ENCODE measurements at regions not wholly inside any gene's neighbourhood (a gene's known extent, or its start where the extent isn't known, plus 50 kb on each side); places are given as distances from the start of the nearest gene placed in this dataset.
"Not testable (repeated sequence)": the region's sequence is repeated elsewhere in the genome, so short reads cannot be mapped to it uniquely, and the experiment has no call there.

- Histone ChIP-seq H4K20me1 (ENCODE audit: insufficient read depth, low read length) (no peaks in the 10 kb centered on the region), H3K4me1 (ENCODE audit: low read length) (peaks cover 42% of the 10 kb centered on the region), H3K36me3 (replicated peaks; ENCODE audit: low read depth, low read length) (peaks cover 8% of the 10 kb centered on the region), H3K27me3 (ENCODE audit: low read depth, low read length) (no peaks in the 10 kb centered on the region), H3K27ac (ENCODE audit: low read length) (peak overlapping the region; percentile 76), H3K4me3 (ENCODE audit: low read length) (peak overlapping the region; percentile 52), H2AFZ (ENCODE audit: low read depth, low read length) (no peak overlapping the region), H3K79me2 (ENCODE audit: low read length) (no peaks in the 10 kb centered on the region), H3K4me2 (ENCODE audit: low read length) (peak overlapping the region; percentile 50), H3K9ac (ENCODE audit: low read length) (peak overlapping the region; percentile 42; the same call in 1 of the 2 replicates), H3K9me3 (ENCODE audit: insufficient read depth, low read length) (no peaks in the 10 kb centered on the region)
- TF ChIP-seq CTCF (IDR thresholded peaks at IDR 0.05; ENCODE audit: low read depth, low read length) = no peak
- no peak for TF ChIP-seq EZH2phosphoT487 (IDR thresholded peaks at IDR 0.05; ENCODE audit: low read depth)
Observed at GRCh38 chr4:123025398-123025797, 103.0 kb upstream of the NUDT6 start.

- peak overlapping the region; percentile 50 for H3K4me2 ChIP-seq (ENCODE audit: low read length)
Observed at GRCh38 chr4:123026015-123026414, 103.6 kb upstream of the NUDT6 start.

GRCh38 chr4:123031664-123032063 lies 109.3 kb upstream of the NUDT6 start:
- Histone ChIP-seq H3K4me2 (ENCODE audit: low read length) (no peak overlapping the region), H3K27ac (ENCODE audit: low read length) (no peak overlapping the region), H3K9ac (ENCODE audit: low read length) (no peak overlapping the region), H3K36me3 (replicated peaks; ENCODE audit: low read depth, low read length) (peaks cover 8% of the 10 kb centered on the region), H3K4me3 (ENCODE audit: low read length) (no peak overlapping the region), H3K4me1 (ENCODE audit: low read length) (peaks cover 23% of the 10 kb centered on the region), H4K20me1 (ENCODE audit: insufficient read depth, low read length) (no peaks in the 10 kb centered on the region), H3K79me2 (ENCODE audit: low read length) (no peaks in the 10 kb centered on the region), H2AFZ (ENCODE audit: low read depth, low read length) (no peak overlapping the region), H3K9me3 (ENCODE audit: insufficient read depth, low read length) (no peaks in the 10 kb centered on the region), H3K27me3 (ENCODE audit: low read depth, low read length) (no peaks in the 10 kb centered on the region)
- TF ChIP-seq EZH2phosphoT487 (IDR thresholded peaks at IDR 0.05; ENCODE audit: low read depth) (no peak), CTCF (IDR thresholded peaks at IDR 0.05; ENCODE audit: low read depth, low read length) (no peak)

More at GRCh38 chr4:123026015-123026414, 103.6 kb upstream of the NUDT6 start:
- Histone ChIP-seq H3K4me1 (ENCODE audit: low read length) (peaks cover 42% of the 10 kb centered on the region), H3K27ac (ENCODE audit: low read length) (peak overlapping the region; percentile 76), H3K4me3 (ENCODE audit: low read length) (peak overlapping the region; percentile 52), H3K9ac (ENCODE audit: low read length) (peak overlapping the region; percentile 30; the same call in 1 of the 2 replicates)
- not testable (repeated sequence) for H3K9me3 ChIP-seq (ENCODE audit: insufficient read depth, low read length); H2AFZ ChIP-seq (ENCODE audit: low read depth, low read length); H3K27me3 ChIP-seq (ENCODE audit: low read depth, low read length); H3K36me3 ChIP-seq (replicated peaks; ENCODE audit: low read depth, low read length); H4K20me1 ChIP-seq (ENCODE audit: insufficient read depth, low read length); H3K79me2 ChIP-seq (ENCODE audit: low read length)

- Histone ChIP-seq H3K27me3 (ENCODE audit: low read depth, low read length) (no peaks in the 10 kb centered on the region), H3K27ac (ENCODE audit: low read length) (no peak overlapping the region), H3K4me2 (ENCODE audit: low read length) (no peak overlapping the region), H3K79me2 (ENCODE audit: low read length) (no peaks in the 10 kb centered on the region), H3K9ac (ENCODE audit: low read length) (no peak overlapping the region), H3K9me3 (ENCODE audit: insufficient read depth, low read length) (no peaks in the 10 kb centered on the region), H2AFZ (ENCODE audit: low read depth, low read length) (no peak overlapping the region), H3K4me3 (ENCODE audit: low read length) (no peak overlapping the region), H3K36me3 (replicated peaks; ENCODE audit: low read depth, low read length) (no peaks in the 10 kb centered on the region), H3K4me1 (ENCODE audit: low read length) (peaks cover 32% of the 10 kb centered on the region), H4K20me1 (ENCODE audit: insufficient read depth, low read length) (no peaks in the 10 kb centered on the region)
- TF ChIP-seq EZH2phosphoT487 (IDR thresholded peaks at IDR 0.05; ENCODE audit: low read depth) = no peak
- no peak for TF ChIP-seq CTCF (IDR thresholded peaks at IDR 0.05; ENCODE audit: low read depth, low read length)
Observed at GRCh38 chr4:123034023-123034422, 111.6 kb upstream of the NUDT6 start.

- H3K36me3 ChIP-seq (replicated peaks; ENCODE audit: low read depth, low read length) = no peaks in the 10 kb centered on the region
- no peak overlapping the region for H3K4me2 ChIP-seq (ENCODE audit: low read length)
- H2AFZ ChIP-seq (ENCODE audit: low read depth, low read length) = no peak overlapping the region
- H3K79me2 ChIP-seq (ENCODE audit: low read length) = no peaks in the 10 kb centered on the region
- no peak overlapping the region for H3K9ac ChIP-seq (ENCODE audit: low read length)
- H4K20me1 ChIP-seq (ENCODE audit: insufficient read depth, low read length) = no peaks in the 10 kb centered on the region
- no peak overlapping the region for H3K27ac ChIP-seq (ENCODE audit: low read length)
- H3K4me3 ChIP-seq (ENCODE audit: low read length) = no peak overlapping the region
- TF ChIP-seq CTCF (IDR thresholded peaks at IDR 0.05; ENCODE audit: low read depth, low read length) (no peak), EZH2phosphoT487 (IDR thresholded peaks at IDR 0.05; ENCODE audit: low read depth) (no peak)
- no peaks in the 10 kb centered on the region for H3K27me3 ChIP-seq (ENCODE audit: low read depth, low read length)
- peaks cover 32% of the 10 kb centered on the region for H3K4me1 ChIP-seq (ENCODE audit: low read length)
- no peaks in the 10 kb centered on the region for H3K9me3 ChIP-seq (ENCODE audit: insufficient read depth, low read length)
Observed at GRCh38 chr4:123035239-123035638, 112.8 kb upstream of the NUDT6 start.
